DMS53 treated with DMSO at 0.1 percent for 48 hours (cell line): ENCODE measurements at regions not wholly inside any gene's neighbourhood (a gene's known extent, or its start where the extent isn't known, plus 50 kb on each side); places are given as distances from the start of the nearest gene placed in this dataset.
"Not testable (repeated sequence)": the region's sequence is repeated elsewhere in the genome, so short reads cannot be mapped to it uniquely, and the experiment has no call there.

Experiments
- DNase-seq: peaks from one replicate; lab custom pipeline; 2025; ENCODE audit not compliant: unreplicated experiment; lab: John Stamatoyannopoulos, UW

DNA sequence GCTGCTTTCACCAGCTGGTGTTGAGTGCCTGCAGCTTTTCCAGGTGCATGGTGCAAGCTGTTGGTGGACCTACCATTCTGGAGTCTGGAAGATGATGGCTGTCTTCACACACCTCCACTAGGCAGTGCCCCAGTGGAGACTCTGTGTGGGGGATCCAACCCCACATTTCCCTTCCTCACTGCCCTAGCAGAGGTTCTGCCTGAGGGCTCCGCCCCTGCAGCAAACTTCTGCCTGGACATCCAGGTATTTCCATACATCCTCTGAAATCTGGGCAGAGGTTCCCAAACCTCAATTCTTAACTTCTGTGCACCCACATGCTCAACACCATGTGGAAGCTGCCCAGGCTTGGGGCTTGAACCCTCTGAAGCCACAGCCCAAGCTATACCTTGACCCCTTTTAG is 172.4 kb downstream of the PHF2 start:
- not testable (repeated sequence) for DNase-seq

- DNase-seq: no peak
Measured at GRCh38 chr9:93731963-93732362, 155.6 kb downstream of the PHF2 start.

DNA sequence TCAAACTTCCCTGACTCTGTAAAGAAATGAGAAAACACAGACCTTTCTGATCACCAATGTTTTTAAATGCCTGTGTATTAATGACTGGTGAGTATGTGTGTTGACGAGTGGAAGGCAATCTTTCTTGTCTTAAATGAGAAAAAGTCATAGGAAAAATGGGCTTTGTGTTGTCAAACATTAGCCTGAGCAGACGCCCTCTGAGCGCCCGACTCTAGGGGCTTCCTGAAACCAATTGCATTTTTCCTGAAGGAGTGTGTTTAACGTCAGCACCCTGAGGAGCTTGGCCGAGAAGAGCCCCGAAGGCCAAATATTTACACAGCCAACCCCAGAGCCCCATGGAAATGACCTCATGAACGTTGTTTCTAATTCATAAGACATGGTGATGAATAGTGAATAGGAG is 154.3 kb downstream of the PHF2 start:
- DNase-seq: peak; percentile 4

GRCh38 chr9:93730217-93730616 is 153.8 kb downstream of the PHF2 start:
- DNase-seq: peak; percentile 4
